Body of pancreas (tissue), 4 donors: ENCODE measurements at regions not wholly inside any gene's neighbourhood (a gene's known extent, or its start where the extent isn't known, plus 50 kb on each side); places are given as distances from the start of the nearest gene placed in this dataset.

Experiments
- CTCF ChIP-seq, 7 experiments: fragments of 450-650 bp in 4 of 7; fragments of 200-600 bp in 3 of 7; sonication (generic) in 3 of 7; IDR thresholded peaks; one replicate each; pipeline ENCODE4 v1.5.1; 2016 to 2019; ENCODE audit warnings: antibody characterized with exemption in 7 of 7
- POLR2A ChIP-seq, 3 donors: fragments of 450-650 bp; IDR thresholded peaks; one replicate each; pipeline ENCODE4 v1.6.1; 2016; ENCODE audit warnings: antibody characterized with exemption in 3 of 3, mild to moderate bottlenecking in 2 of 3

- TF ChIP-seq CTCF (IDR thresholded peaks at IDR 0.05) (no peak), POLR2A (IDR thresholded peaks at IDR 0.05) (no peak)
Observed at GRCh38 chr2:164078421-164078820, 342.6 kb upstream of the FIGN start.
